Superior temporal gyrus (tissue), 1 donor: ENCODE measurements at regions not wholly inside any gene's neighbourhood (a gene's known extent, or its start where the extent isn't known, plus 50 kb on each side); places are given as distances from the start of the nearest gene placed in this dataset.

Source experiments
- DNase-seq: peaks from one replicate; pipeline ENCODE4 v3.0.0-alpha.2; 2016; ENCODE audit errors: extremely low spot score

DNA sequence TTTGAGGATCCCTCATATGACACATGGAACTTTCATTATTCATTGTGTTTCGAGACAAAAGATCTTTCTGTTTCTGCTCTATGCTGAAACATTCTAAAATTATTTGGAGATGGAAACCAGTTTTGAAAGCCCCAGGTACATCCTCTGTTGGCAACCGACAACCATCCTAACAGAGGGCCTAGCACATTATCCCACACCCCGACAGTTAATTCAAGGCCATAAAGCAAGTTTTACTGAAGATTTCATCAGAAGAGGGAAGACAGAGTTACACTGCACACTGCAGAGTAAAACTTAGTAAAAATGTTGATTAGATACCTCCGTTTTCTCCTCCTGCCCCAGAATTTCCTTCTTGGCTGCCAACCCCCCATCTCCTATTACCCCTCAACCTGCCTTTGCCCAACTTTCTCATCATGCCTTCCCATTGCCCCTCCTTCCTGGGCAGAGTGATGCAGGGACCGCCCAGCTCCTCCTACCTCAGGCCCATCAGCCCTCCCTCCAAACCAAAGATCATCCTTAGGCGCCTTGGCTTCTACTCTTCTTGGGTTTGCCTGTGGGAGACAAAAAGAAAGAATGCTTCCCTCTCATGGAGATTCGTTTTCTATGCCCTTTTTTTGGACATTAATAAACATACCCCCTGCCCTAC is 52.9 kb upstream of the CITED4 start:
- peak; percentile 80 for DNase-seq

DNA sequence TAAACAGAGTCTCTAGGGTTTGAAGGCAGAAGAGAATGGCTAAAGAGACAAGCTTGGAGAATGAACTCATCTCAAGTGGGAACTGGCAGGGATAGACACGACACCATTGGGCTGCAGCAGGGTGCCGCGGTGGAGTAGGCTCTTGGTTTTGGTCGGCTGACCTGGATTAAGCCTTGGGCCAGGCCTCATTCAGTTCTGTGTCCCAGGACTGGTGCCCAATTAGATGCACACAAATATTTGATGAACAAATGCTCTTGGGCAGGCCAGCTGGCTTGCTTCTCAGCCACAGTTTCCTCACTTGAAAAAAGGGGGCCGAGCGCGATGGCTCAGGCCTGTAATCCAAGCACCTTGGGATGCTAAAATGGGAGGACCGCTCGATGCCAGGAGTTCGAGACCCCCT is 53.4 kb upstream of the CITED4 start:
- DNase-seq = no peak

GRCh38 chr1:40917995-40918711 is 56.0 kb upstream of the CITED4 start:
- no peak for DNase-seq

DNA sequence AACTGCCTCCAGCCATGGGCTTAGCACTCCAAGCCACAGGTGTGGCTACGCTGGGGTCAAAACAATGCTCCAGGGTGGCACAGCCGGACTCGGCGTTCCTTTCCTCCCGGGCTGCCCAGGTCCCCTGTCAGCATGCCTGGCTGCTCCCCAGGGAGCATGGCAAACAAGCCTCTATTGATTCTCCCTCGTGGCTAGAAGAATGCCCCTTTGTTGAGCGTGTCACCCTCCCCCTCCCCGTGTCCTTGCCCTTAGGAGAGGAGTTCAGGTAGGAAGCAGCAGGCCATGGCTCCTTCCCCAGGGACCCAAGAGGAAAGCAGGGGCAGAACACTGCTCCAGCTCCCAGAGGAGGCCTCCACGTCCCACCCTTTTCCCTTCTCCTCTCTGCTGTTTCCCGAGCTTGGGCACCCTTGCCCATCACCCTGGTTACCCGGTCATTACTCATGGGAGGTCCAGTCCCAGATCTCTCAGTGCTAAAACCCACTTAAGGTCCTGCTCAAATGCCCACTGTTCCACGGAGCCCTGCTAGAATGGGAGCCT is 57.4 kb upstream of the CITED4 start:
- peak; percentile 93 for DNase-seq

- no peak for DNase-seq
Observed at GRCh38 chr1:40921522-40921921, 58.0 kb upstream of the CTPS1 start.

GRCh38 chr1:40921981-40922677 is 57.4 kb upstream of the CTPS1 start:
- no peak for DNase-seq

- DNase-seq = no peak
Observed at GRCh38 chr1:40922969-40923368, 56.5 kb upstream of the CTPS1 start.

DNA sequence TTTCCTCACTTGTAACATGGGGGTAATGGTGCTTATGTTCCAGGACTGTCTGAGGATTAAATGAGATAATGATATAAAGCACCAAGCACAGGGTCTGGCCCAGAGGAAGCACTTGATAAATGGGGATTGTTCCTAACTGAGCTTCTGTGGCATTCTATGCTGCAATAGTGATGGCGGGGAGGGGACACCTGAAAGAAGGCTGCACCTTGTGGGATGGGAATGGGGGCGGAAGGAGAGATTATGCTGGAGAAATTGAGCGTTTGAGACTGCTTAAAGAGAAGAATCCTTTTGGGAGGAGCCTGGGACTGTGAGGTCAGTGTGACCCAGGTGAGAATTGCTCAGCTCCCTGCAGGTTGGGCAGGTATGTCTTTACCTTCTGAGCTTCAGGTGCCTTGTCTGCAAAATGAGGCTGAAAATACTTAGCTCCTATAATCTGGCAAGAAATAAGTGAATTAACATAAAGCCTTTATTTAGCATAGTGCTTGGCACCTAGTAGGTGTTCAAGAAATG is 55.9 kb upstream of the CTPS1 start:
- no peak for DNase-seq

GRCh38 chr1:40924767-40925166 is 54.7 kb upstream of the CTPS1 start:
- DNase-seq = no peak

- DNase-seq = no peak
Observed at GRCh38 chr1:40925834-40926410, 53.6 kb upstream of the CTPS1 start.

DNA sequence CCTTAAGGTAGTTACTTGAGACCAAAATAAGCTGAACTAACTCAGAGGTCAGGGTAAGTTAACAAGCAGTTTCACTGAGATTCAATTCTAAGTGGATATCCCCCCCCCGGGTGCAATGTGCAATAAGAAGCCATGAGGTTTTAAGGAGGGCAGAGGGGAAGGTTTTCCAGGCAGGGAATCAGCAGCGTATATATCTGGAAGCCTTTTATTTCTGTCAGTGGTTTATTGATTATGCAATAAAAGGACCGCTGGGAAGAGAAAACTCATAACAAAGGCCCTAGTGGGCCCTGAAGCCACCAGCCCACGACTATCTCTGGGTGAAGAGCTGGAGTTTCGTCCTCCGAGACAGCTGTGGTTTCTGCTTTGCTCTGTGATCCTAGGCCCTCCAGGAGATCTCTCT is 53.1 kb upstream of the CTPS1 start:
- no peak for DNase-seq

GRCh38 chr1:40927781-40928180 is 51.7 kb upstream of the CTPS1 start:
- DNase-seq = no peak

DNA sequence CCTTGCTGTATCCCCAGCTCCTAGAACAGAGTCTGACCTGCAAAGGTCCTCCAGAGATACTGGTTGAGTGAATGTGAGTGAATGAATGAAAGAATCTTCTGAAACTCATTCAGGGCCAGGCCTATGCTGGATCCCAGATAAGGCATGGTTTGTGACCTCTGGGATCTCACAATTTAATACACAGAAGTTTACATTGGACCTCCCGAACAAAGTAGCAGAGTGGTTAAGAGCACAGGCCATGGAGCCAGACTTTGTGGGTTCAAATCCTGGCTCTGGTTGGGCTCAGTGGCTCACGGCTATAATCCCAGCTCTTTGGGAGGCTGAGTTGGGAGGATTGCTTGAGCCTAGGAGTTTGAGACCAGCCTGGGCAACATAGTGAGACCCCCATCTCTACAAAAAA is 50.8 kb upstream of the CTPS1 start:
- DNase-seq = no peak

- DNase-seq = no peak
Observed at GRCh38 chr1:40929155-40929554, 50.3 kb upstream of the CTPS1 start.
